Trophoblast cell (in vitro differentiated cells and primary cell): ENCODE measurements at regions not wholly inside any gene's neighbourhood (a gene's known extent, or its start where the extent isn't known, plus 50 kb on each side); places are given as distances from the start of the nearest gene placed in this dataset.
"Not testable (repeated sequence)": the region's sequence is repeated elsewhere in the genome, so short reads cannot be mapped to it uniquely, and the experiment has no call there.

Source experiments
- DNase-seq, 2 donors: peaks; one replicate each; pipeline ENCODE4 v3.0.0-alpha.2; 2016
- H2AFZ ChIP-seq: 2 replicates; pipeline ENCODE4 v1.6.1; 2013; ENCODE audit warnings: low read length, moderate library complexity, mild to moderate bottlenecking; ENCODE audit not compliant: insufficient read depth, poor library complexity
- H2AK5ac ChIP-seq: 2 replicates; pipeline ENCODE4 v1.6.1; 2013; ENCODE audit warnings: mild to moderate bottlenecking, low read length
- H2BK120ac ChIP-seq: 2 replicates; pipeline ENCODE4 v1.6.1; 2013; ENCODE audit warnings: low read length, mild to moderate bottlenecking, moderate library complexity; ENCODE audit not compliant: insufficient read depth, poor library complexity
- H2BK12ac ChIP-seq: 2 replicates; pipeline ENCODE4 v1.6.1; 2013; ENCODE audit warnings: mild to moderate bottlenecking, low read length, moderate library complexity
- H2BK5ac ChIP-seq: 2 replicates; pipeline ENCODE4 v1.6.1; 2013; ENCODE audit warnings: low read length, low read depth, moderate library complexity, mild to moderate bottlenecking; ENCODE audit not compliant: poor library complexity
- H3K14ac ChIP-seq: 2 replicates; pipeline ENCODE4 v1.6.1; 2013; ENCODE audit warnings: mild to moderate bottlenecking, low read length
- H3K18ac ChIP-seq: 2 replicates; pipeline ENCODE4 v1.6.1; 2013; ENCODE audit warnings: mild to moderate bottlenecking, low read length
- H3K23ac ChIP-seq: 2 replicates; pipeline ENCODE4 v1.6.1; 2013; ENCODE audit warnings: low read length
- H3K27ac ChIP-seq: 2 replicates; pipeline ENCODE4 v1.5.1; 2013; ENCODE audit warnings: low read depth, mild to moderate bottlenecking, inconsistent platforms, low read length, moderate library complexity
- H3K27me3 ChIP-seq: 2 replicates; pipeline ENCODE4 v1.6.1; 2013; ENCODE audit warnings: inconsistent platforms, mild to moderate bottlenecking, low read length, moderate library complexity; ENCODE audit not compliant: insufficient read depth
- H3K36me3 ChIP-seq, 2 experiments: 1 replicate in 1 of 2; 2 replicates in 1 of 2; pipeline ENCODE4 v1.6.1; 2013; ENCODE audit warnings: low read length in 2 of 2, mild to moderate bottlenecking in 2 of 2, moderate library complexity in 1 of 2; ENCODE audit not compliant: insufficient read depth in 2 of 2, control insufficient read depth in 1 of 2
- H3K4ac ChIP-seq: 2 replicates; pipeline ENCODE4 v1.6.1; 2013; ENCODE audit warnings: low read depth, mild to moderate bottlenecking, low read length, moderate library complexity
- H3K4me1 ChIP-seq, 2 experiments: 1 replicate in 1 of 2; 2 replicates in 1 of 2; pipeline ENCODE4 v1.6.1; 2013; ENCODE audit warnings: low read length in 2 of 2, mild to moderate bottlenecking in 2 of 2, moderate library complexity in 1 of 2; ENCODE audit not compliant: insufficient read depth in 2 of 2, control insufficient read depth in 1 of 2
- H3K4me2 ChIP-seq: 2 replicates; pipeline ENCODE4 v1.6.1; 2013; ENCODE audit warnings: inconsistent platforms, mild to moderate bottlenecking, low read length, moderate library complexity
- H3K4me3 ChIP-seq: 2 replicates; pipeline ENCODE4 v1.5.1; 2013; ENCODE audit warnings: mild to moderate bottlenecking, low read depth, low read length, inconsistent platforms
- H3K79me1 ChIP-seq: one replicate; pipeline ENCODE4 v1.6.1; 2013; ENCODE audit warnings: low read length
- H3K79me2 ChIP-seq: 2 replicates; pipeline ENCODE4 v1.6.1; 2013; ENCODE audit warnings: low read length, mild to moderate bottlenecking; ENCODE audit not compliant: control insufficient read depth, insufficient read depth, poor library complexity
- H3K9ac ChIP-seq: 2 replicates; pipeline ENCODE4 v1.6.1; 2013; ENCODE audit warnings: mild to moderate bottlenecking, low read length
- H3K9me3 ChIP-seq: 2 replicates; pipeline ENCODE4 v1.6.1; 2013; ENCODE audit warnings: low read depth, mild to moderate bottlenecking, control low read depth, inconsistent platforms, low read length; ENCODE audit not compliant: insufficient read depth
- H4K12ac ChIP-seq: 2 replicates; pipeline ENCODE4 v1.6.1; 2013; ENCODE audit warnings: low read depth, mild to moderate bottlenecking, low read length, moderate library complexity
- H4K8ac ChIP-seq: 2 replicates; pipeline ENCODE4 v1.6.1; 2013; ENCODE audit warnings: low read depth, mild to moderate bottlenecking, low read length, moderate library complexity
- H4K91ac ChIP-seq: one replicate; pipeline ENCODE4 v1.6.1; 2013; ENCODE audit warnings: low read depth, mild to moderate bottlenecking, low read length, moderate library complexity
- WGBS: extraction: QIAGEN DNeasy Blood & Tissue Kit; methylation state at CpG from one replicate; pipeline ENCODE4 v1.1.7; 2013; ENCODE audit warnings: missing lambda C conversion rate; ENCODE audit not compliant: insufficient read length, insufficient coverage; ENCODE audit errors: extremely low coverage; 5-methylcytosine and 5-hydroxymethylcytosine counted together

DNA sequence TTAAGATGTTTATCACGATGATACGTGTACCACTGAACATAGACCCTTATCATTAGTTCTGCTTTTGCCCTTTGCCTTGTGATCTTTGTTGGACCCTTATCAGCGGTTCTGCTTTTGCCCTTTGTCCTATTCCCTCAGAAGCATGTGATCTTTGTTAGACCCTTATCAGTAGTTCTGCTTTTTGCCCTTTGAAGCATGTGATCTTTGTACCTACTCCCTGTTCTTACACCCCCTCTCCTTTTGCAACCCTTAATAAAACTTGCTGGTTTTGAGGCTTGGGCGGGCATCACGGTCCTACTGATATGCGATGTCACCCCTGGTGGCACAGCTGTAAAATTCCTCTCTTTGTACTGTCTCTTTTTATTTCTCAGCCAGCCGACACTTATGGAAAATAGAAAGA lies 117.0 kb downstream of the SDHAF3 start:
- DNase-seq, H3K14ac ChIP-seq, H2BK120ac ChIP-seq, H3K9ac ChIP-seq, H2AK5ac ChIP-seq, H3K27ac ChIP-seq, H3K27me3 ChIP-seq, H3K4me3 ChIP-seq, H3K4ac ChIP-seq, H2BK5ac ChIP-seq, H3K36me3 ChIP-seq, H3K18ac ChIP-seq, H2AFZ ChIP-seq, H3K79me2 ChIP-seq, H3K23ac ChIP-seq, H4K8ac ChIP-seq, H3K4me1 ChIP-seq, H2BK12ac ChIP-seq, H4K91ac ChIP-seq, H3K9me3 ChIP-seq, H3K79me1 ChIP-seq, H4K12ac ChIP-seq, H3K4me2 ChIP-seq: not testable (repeated sequence)
- WGBS: no CpG with 5 or more reads among the region's 7 CpGs

DNA sequence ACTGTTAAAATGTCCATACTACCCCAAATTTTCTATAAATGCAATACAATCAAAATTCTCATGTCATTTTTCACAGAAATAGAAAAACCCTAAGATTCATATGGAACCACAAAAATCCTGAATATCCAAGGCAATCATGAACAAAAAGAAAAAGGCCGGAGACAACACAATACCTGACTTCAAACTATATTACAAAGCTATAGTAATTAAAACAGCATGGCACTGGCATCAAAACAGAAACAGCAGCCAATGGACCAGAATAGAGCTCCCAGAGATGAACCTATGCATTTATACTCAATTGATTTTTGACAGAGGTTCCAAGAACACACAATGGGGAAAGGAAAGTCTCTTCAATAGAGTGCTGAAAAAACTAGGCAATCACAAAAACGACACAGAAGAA lies 128.8 kb downstream of the SDHAF3 start:
- Histone ChIP-seq H3K36me3 (no peaks in the 10 kb centered on the region), H3K18ac (no peak overlapping the region), H4K8ac (no peak overlapping the region), H3K4me3 (no peak overlapping the region), H2BK5ac (no peak overlapping the region), H3K9ac (no peak overlapping the region), H4K91ac (no peak overlapping the region), H3K14ac (no peak overlapping the region), H3K23ac (no peak overlapping the region), H2BK120ac (no peak overlapping the region), H3K4me1 (no peaks in the 10 kb centered on the region), H3K4ac (no peak overlapping the region), H2AFZ (no peak overlapping the region), H3K79me1 (no peaks in the 10 kb centered on the region), H3K27ac (no peak overlapping the region), H2AK5ac (no peak overlapping the region), H4K12ac (no peak overlapping the region), H3K27me3 (no peaks in the 10 kb centered on the region), H3K4me2 (no peak overlapping the region), H2BK12ac (no peak overlapping the region), H3K9me3 (no peaks in the 10 kb centered on the region), H3K79me2 (no peaks in the 10 kb centered on the region)
- no peak for DNase-seq
- WGBS: no CpG with 5 or more reads among the region's 2 CpGs

DNA sequence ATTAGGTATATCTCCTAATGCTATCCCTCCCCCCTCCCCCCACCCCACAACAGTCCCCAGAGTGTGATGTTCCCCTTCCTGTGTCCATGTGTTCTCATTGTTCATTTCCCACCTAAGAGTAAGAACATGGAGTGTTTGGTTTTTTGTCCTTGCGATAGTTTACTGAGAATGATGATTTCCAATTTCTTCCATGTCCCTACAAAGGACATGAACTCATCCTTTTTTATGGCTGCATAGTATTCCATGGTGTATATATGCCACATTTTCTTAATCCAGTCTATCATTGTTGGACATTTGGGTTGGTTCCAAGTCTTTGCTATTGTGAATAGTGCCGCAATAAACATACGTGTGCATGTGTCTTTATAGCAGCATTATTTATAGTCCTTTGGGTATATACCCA lies 140.7 kb downstream of the SDHAF3 start:
- H3K4me1 ChIP-seq, H4K91ac ChIP-seq, H2BK5ac ChIP-seq, H2BK12ac ChIP-seq, H4K8ac ChIP-seq, H3K79me2 ChIP-seq, H3K79me1 ChIP-seq, H4K12ac ChIP-seq, H3K23ac ChIP-seq, H3K4ac ChIP-seq, H3K4me3 ChIP-seq, DNase-seq, H2AK5ac ChIP-seq, H2BK120ac ChIP-seq, H3K14ac ChIP-seq, H3K4me2 ChIP-seq, H3K27me3 ChIP-seq, H2AFZ ChIP-seq, H3K9me3 ChIP-seq, H3K18ac ChIP-seq, H3K9ac ChIP-seq, H3K27ac ChIP-seq, H3K36me3 ChIP-seq: not testable (repeated sequence)
- no CpG with 5 or more reads among the region's 3 CpGs for WGBS

DNA sequence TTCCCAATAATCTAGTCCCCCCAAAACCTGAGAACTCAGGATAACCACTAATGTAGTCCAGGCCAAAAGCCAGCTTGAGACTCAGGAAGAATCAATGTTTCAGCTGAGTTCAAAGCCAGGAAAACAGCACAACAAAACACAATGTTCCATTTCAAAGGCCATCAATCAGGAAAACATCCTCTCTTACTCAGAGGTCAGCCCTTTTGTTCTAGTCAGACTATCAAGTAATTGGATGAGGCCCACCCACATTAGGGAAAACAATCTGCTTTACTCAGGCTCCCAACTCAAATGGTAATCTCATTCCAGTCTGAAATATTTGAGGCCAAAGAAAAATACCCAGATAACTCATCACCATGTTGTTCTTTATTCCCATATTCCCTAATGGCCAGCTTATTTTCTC lies 152.2 kb downstream of the SDHAF3 start:
- Histone ChIP-seq H3K27ac (no peak overlapping the region), H3K79me1 (no peaks in the 10 kb centered on the region), H3K4me3 (no peak overlapping the region), H3K79me2 (no peaks in the 10 kb centered on the region), H4K91ac (no peak overlapping the region), H3K14ac (no peak overlapping the region), H2BK5ac (no peak overlapping the region), H3K36me3 (no peaks in the 10 kb centered on the region), H3K4me2 (no peak overlapping the region), H3K23ac (no peak overlapping the region), H3K9ac (no peak overlapping the region), H3K9me3 (no peaks in the 10 kb centered on the region), H2BK12ac (no peak overlapping the region), H3K27me3 (no peaks in the 10 kb centered on the region), H2AK5ac (no peak overlapping the region), H2BK120ac (no peak overlapping the region), H4K8ac (no peak overlapping the region), H2AFZ (no peak overlapping the region), H3K4me1 (no peaks in the 10 kb centered on the region), H3K4ac (no peak overlapping the region), H4K12ac (no peak overlapping the region), H3K18ac (no peak overlapping the region)
- DNase-seq: no peak

DNA sequence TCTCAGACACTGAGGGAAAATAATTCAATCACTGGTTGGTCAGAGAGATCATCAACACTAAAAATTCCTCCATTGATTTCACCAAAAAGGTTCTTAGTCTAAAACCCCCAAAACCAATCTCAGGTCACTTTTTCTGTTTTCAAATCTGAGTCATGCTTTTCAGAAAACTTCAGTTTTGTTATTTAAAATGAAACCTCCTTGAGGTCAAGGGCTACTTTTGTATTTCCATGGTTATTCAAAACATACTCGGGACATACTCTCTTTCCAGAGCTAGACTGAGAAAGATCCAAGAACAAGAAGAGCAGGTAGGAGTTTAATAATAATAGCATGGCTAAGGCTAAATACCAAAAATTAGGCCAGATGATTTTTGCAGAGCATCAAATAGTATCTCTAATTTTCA lies 152.8 kb downstream of the SDHAF3 start:
- no peaks in the 10 kb centered on the region for H3K9me3 ChIP-seq
- WGBS: no CpG with 5 or more reads among the region's 1 CpG

More for the DNA sequence above, 152.8 kb downstream of the SDHAF3 start:
- Histone ChIP-seq H4K12ac (no peak overlapping the region), H3K18ac (no peak overlapping the region), H3K4me3 (no peak overlapping the region), H2BK5ac (no peak overlapping the region), H3K36me3 (no peaks in the 10 kb centered on the region), H3K79me2 (no peaks in the 10 kb centered on the region), H4K8ac (no peak overlapping the region), H3K4ac (no peak overlapping the region), H3K4me2 (no peak overlapping the region), H4K91ac (no peak overlapping the region), H3K79me1 (no peaks in the 10 kb centered on the region), H3K9ac (no peak overlapping the region), H3K23ac (no peak overlapping the region), H3K4me1 (no peaks in the 10 kb centered on the region), H3K27ac (no peak overlapping the region), H3K14ac (no peak overlapping the region), H2AK5ac (no peak overlapping the region), H2BK120ac (no peak overlapping the region), H2BK12ac (no peak overlapping the region), H2AFZ (no peak overlapping the region), H3K27me3 (no peaks in the 10 kb centered on the region)
- no peak for DNase-seq
